Peyer's patch (tissue), 4 donors: ENCODE measurements at regions not wholly inside any gene's neighbourhood (a gene's known extent, or its start where the extent isn't known, plus 50 kb on each side); places are given as distances from the start of the nearest gene placed in this dataset.

Experiments
- CTCF ChIP-seq, 6 experiments: fragments of 450-650 bp in 4 of 6; fragments of 200-600 bp in 2 of 6; sonication (generic) in 1 of 6; IDR thresholded peaks; one replicate each; pipeline ENCODE4 v1.5.1; 2017 to 2019; ENCODE audit warnings: antibody characterized with exemption in 6 of 6, mild to moderate bottlenecking in 3 of 6, moderate library complexity in 1 of 6
- POLR2A ChIP-seq, 2 donors: fragments of 450-650 bp; IDR thresholded peaks; one replicate each; pipeline ENCODE4 v1.5.1; 2017; ENCODE audit warnings: antibody characterized with exemption in 2 of 2, mild to moderate bottlenecking in 2 of 2, moderate library complexity in 2 of 2

GRCh38 chr5:110106750-110107149 is 417.0 kb downstream of the MAN2A1 start:
- TF ChIP-seq CTCF (IDR thresholded peaks at IDR 0.05) (no peak), POLR2A (IDR thresholded peaks at IDR 0.05) (no peak)
